ENCODE measurements at regions not wholly inside any gene's neighbourhood (a gene's known extent, or its start where the extent isn't known, plus 50 kb on each side); places are given as distances from the start of the nearest gene placed in this dataset.

GRCh38 chrX:25175171-25175570 lies 159.4 kb upstream of the ARX start:
- no peaks in the 10 kb centered on the region for H3K36me3 ChIP-seq (ENCODE audit: insufficient read depth)
- H3K27me3 ChIP-seq (ENCODE audit: insufficient read depth): no peaks in the 10 kb centered on the region
- no peak overlapping the region for H3K4me3 ChIP-seq
- peaks cover 41% of the 10 kb centered on the region for H3K4me1 Mint-ChIP-seq
- no peak overlapping the region for H3K4me2 ChIP-seq
- no peaks in the 10 kb centered on the region for H3K36me3 Mint-ChIP-seq (ENCODE audit: low read depth)
- no peak for TF ChIP-seq ZNF462 (CRISPR knock-in tag; IDR thresholded peaks at IDR 0.05)
- TF ChIP-seq ZNF114 (CRISPR knock-in tag; IDR thresholded peaks at IDR 0.05): no peak
- no peak for TF ChIP-seq CTCF (conservative IDR thresholded peaks at IDR 0.05; ENCODE audit: low read depth in 2 of 2)
- TF ChIP-seq EZH2 (IDR thresholded peaks at IDR 0.05; ENCODE audit: low read depth, unreplicated experiment): no peak
- TF ChIP-seq JUNB (IDR thresholded peaks at IDR 0.05; ENCODE audit: unreplicated experiment): no peak
- no peak for TF ChIP-seq REST (IDR thresholded peaks at IDR 0.05; ENCODE audit: unreplicated experiment)
- TF ChIP-seq EZH2phosphoT487 (IDR thresholded peaks at IDR 0.05; ENCODE audit: unreplicated experiment): no peak
- no peak for TF ChIP-seq POLR2AphosphoS5 (IDR thresholded peaks at IDR 0.05; ENCODE audit: low read depth)
- TF ChIP-seq STAT1 (IDR thresholded peaks at IDR 0.05; ENCODE audit: unreplicated experiment): no peak
- TF ChIP-seq ZNF331 (CRISPR knock-in tag; IDR thresholded peaks at IDR 0.05; ENCODE audit: low read depth): no peak
- no peak for TF ChIP-seq NANOG (IDR thresholded peaks at IDR 0.05; ENCODE audit: borderline replicate concordance)
- TF ChIP-seq CREB1 (CRISPR knock-in tag; IDR thresholded peaks at IDR 0.05; ENCODE audit: low read depth): no peak
- no peak for TF ChIP-seq ETS1 (IDR thresholded peaks at IDR 0.05)
- ATAC-seq (no peak), DNase-seq (ENCODE audit: low spot score) (no peak)
- no peaks in the 10 kb centered on the region for H3K9me3 Mint-ChIP-seq
- H3K27ac Mint-ChIP-seq: no peak overlapping the region
- no peaks in the 10 kb centered on the region for H3K9me2 ChIP-seq (ENCODE audit: insufficient read depth)
- peaks cover 25% of the 10 kb centered on the region for H3K4me1 ChIP-seq (ENCODE audit: insufficient read depth)
- no peak overlapping the region for H2AFZ ChIP-seq
- H4K20me1 ChIP-seq (replicated peaks; ENCODE audit: insufficient read depth): no peaks in the 10 kb centered on the region
- H3K4me3 Mint-ChIP-seq: no peak overlapping the region
- H3K27me3 Mint-ChIP-seq (ENCODE audit: insufficient read depth, low read depth, poor library complexity): no peaks in the 10 kb centered on the region
- no peaks in the 10 kb centered on the region for H3F3A ChIP-seq (replicated peaks; ENCODE audit: low read depth)
- no peaks in the 10 kb centered on the region for H3K79me2 ChIP-seq (replicated peaks; ENCODE audit: insufficient read depth)
- no peak overlapping the region for H3K27ac ChIP-seq (ENCODE audit: low read depth)
